Stimulated activated CD4-positive, alpha-beta T cell treated with anti-CD3 and anti-CD28 coated beads, Interleukin-4, amount 100 ng/mL, for 4 hours (primary cell): ENCODE measurements at regions not wholly inside any gene's neighbourhood (a gene's known extent, or its start where the extent isn't known, plus 50 kb on each side); places are given as distances from the start of the nearest gene placed in this dataset.
A peak's percentile ranks its signal among the peaks of the same experiment; 100 is the strongest.

ENCODE experiments used
- DNase-seq, 2 experiments: peaks; one replicate each; pipeline ENCODE4 v3.0.0-alpha.2; 2020

DNA sequence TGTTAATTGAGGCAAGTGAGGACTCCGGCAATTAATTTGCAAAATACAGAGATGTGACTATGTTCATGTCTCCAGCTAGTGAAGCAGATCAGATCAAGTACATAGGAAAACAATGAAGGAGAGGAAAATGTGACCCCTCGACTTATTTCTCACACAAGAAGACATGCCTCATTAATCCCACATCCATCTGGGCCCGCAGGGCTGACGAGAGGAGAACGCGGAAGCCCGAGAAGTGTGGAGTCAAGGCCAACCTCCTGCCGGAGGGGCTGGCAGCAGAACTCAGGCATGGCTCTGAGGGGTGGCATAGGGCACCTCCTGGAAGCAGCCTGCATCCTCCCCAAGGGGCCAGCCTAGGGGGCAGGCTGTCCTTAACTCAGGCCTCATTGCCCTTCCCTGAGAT, 54.4 kb downstream of the ZNF503 start:
- no peak for DNase-seq

DNA sequence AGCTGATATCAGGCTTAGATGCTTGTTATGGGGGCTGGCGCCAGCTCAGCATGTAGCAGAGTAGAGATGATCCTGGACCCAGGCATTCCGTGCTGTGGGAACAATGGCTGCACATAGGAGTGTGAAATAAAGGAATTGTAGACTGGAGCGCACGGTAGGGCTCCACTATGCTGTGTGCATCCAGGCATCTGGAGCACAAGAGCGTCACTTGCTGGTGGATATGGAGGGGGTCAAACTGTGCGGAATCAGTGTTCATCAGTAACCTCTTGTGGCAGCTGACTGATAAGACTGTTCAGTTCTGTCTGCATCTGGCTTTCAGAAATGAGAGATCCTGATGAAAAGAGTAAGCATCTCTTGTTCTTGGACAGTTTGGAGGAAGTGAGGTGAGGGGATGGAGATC, 55.8 kb downstream of the ZNF503 start:
- no peak for DNase-seq

DNA sequence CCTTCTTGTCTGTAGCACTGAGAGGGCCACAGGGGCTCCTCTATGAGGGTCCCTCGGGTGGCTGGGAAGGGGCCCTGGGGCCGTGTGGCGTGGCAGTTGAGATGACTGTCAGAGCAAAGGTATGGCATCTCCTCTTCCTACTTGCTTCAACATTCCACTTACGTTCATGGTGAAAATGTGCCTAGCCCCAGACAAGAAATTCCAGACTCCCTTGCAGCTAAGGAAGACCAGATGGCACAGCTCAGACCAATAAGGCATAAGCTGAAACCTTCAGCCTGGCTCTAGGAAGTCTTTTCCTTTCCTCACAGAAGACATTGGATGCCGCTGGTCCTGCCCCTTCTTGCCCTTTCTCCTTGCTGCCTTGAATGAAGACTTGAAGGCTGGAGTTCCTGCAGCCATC, 57.4 kb downstream of the ZNF503 start:
- DNase-seq: no peak

DNA sequence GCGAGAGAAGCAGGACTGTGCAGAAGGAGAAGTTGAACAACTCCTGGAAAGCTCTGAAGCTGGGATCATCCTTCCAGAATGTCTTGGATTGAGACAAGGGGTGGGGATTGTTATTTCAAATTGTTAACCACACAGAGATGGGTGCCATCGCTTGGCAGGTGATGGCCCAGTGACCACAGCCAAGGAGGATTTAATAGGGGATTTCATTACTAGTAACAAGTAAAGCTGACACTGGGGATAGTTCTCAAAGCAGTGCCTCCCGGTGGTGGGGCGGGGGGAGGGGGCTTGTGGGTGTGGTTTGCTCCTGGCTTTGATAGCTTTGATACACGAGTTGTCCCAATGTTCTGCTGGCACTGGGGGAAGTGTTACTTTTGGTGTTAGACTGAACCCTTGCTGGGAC, 59.2 kb downstream of the ZNF503 start:
- no peak for DNase-seq

- DNase-seq: no peak
These were observed 65.6 kb downstream of the ZNF503 start for GRCh38 chr10:75335983-75336382.

DNA sequence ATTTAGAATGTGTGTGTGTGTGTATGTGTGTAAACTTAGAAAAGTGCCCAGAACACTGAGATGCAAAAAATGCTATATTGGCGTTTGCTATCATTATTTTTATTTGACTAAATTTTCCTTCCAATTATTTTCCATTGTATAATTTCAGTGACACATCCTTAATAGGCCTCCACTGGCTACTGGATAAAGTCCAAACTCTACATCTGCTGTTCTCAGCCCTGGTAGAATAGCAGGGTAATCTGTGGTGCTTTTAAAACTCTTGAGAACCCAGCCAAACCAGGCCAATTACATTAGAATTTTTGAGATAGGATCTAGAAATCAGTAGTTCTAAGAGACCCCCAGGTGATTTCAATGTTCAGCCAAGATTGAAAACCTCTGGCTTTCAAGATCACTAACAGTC, 66.4 kb downstream of the ZNF503 start:
- no peak for DNase-seq

DNA sequence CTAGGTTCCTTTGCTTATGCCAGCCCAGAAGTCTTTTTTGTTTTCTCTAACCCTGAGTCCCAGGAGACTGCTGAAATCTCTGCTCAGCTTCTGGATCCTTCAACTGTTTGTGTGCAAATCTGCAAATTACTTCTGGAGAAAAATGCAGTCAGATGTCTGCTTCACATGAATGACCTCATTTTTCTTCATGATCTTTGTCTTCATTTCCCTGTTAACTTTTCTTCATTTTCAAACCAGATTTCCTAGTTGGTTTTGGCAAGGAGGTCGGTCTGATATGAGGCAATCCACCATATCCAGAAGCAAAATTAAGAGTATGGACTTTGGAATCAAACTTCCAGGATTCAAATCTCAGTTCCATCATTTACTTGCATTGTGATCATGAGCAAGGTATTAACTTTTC, 66.8 kb downstream of the ZNF503 start:
- no peak for DNase-seq

DNA sequence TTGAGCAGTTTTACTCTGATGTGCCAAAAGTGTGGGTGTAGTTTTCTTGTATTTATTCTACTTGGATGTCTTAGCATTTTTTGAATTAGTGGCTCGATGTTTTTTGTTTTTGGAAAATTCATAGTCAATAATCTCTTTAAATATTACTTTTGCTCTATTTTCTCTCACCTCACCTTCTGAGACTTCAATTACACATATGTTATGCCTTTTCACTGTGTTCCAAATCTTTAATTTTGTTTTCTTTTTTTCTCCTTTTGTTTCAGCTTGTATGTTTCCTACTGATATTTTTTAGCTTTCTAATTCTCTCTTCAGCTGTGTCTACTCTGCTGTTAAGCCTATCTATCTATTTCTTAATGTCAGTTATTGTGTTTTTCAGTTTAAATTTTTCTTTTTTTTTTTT, 69.5 kb downstream of the ZNF503 start:
- DNase-seq: no peak

- no peak for DNase-seq
These were observed 70.5 kb downstream of the ZNF503 start for GRCh38 chr10:75331081-75331480.

- DNase-seq: no peak
These were observed 72.3 kb downstream of the ZNF503 start for GRCh38 chr10:75329190-75329745.

GRCh38 chr10:75326306-75326705, 75.3 kb downstream of the ZNF503 start:
- no peak for DNase-seq

GRCh38 chr10:75319274-75319673, 82.3 kb downstream of the ZNF503 start:
- no peak for DNase-seq

DNA sequence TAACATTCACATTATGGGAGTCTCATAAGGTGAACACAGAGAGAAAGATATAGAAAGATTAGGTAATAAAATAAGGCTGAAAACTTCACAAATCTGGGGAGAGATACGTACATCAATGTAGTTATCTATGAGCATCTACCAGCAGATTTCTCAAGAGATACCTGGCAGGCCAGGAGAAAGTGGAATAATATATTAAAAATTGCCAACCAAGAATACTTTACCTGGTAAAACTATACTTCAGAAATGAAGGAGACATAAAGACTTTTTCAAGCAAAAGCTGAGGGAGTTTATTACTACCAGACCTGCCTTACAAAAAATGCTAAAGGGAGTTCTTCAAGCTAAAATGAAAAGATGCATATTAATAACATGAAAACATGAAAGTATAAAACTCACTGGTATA, 78.8 kb upstream of the COMTD1 start:
- DNase-seq: no peak

DNA sequence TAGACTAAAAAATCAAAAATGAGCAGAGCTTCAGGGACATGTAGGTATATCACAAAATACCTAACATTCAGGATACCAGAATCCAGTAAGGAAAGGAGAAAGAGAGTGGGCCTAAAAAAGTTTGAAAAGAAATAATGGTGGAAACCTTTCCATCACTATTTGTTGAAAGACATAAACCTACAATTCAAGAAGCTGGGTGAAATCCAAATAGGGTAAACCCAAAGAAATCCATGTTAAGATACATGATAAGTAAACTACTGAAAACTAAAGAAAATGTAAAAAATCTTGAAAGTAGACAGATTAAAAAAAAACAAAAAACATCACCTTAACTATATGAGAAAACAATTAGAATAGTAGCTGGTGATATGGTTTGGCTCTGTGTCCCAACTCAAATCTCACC, 76.7 kb upstream of the COMTD1 start:
- no peak for DNase-seq

- no peak for DNase-seq
These were observed 69.9 kb upstream of the COMTD1 start for GRCh38 chr10:75305675-75306074.

DNA sequence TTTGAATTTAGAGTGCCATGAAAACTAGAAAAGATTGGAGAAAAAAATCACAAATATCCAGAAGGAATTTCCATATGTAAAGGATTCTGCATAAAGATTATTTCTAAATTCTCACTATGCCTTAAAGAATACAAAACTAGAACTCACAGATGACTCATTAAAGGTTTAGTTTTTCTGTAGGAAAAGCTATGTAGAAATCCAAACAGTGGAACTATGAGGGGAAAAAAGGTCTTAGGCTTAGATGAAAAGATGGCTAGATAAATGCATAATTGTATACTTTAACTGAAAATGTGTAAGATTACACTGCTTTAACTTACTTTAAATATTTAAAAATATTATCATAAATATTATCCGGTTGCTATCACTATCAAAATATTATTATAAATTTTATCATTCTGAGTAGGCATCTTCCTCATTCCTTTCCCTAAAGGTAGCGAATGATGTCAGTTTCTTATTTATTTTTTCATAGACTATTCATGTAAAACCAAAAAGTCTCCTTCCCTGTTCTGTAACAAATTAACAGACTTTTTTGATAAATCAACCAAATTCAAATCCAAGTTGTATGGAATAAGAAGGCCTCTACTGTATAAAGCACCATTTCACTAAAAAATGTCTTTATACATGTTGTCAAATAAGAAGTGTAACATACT, 69.1 kb upstream of the COMTD1 start:
- no peak for DNase-seq

DNA sequence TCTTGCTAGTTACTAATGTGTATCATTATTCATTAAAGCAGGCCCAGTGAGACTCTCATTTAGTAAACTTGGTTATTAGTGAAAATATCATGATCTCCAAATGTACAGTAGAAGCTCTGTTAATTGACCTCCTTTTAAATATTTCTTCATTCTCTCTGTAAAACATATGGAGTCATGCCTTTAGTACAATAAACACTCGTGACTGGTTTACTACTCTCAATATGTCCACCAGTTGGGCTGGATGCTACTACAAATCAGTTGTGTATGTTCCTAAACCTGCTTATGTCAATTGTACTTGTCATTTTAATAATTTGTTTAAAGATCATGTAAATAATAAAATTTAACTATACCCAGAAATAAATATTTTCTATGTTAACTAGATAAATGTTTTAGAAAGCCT, 68.6 kb upstream of the COMTD1 start:
- no peak for DNase-seq

GRCh38 chr10:75303045-75303777, 67.5 kb upstream of the COMTD1 start:
- no peak for DNase-seq

DNA sequence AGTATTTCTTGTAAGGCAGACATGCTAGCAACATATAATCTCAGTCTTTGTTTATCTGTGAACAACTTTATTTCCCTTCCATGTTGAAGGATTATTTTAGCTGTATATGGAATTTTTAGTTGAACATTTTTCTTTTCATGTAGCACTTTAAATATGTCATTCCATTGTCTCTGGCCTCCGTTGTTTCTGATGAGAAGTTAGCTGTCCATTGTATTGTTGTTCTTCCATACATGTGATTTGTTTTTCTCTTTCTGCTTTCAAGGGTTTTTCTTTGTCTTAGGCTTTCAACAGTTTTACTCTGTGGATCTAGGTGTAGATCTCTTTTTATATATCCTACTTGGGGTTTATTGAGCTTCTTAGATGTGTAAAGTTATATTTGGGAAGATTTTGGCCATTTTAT, 66.3 kb upstream of the COMTD1 start:
- no peak for DNase-seq

DNA sequence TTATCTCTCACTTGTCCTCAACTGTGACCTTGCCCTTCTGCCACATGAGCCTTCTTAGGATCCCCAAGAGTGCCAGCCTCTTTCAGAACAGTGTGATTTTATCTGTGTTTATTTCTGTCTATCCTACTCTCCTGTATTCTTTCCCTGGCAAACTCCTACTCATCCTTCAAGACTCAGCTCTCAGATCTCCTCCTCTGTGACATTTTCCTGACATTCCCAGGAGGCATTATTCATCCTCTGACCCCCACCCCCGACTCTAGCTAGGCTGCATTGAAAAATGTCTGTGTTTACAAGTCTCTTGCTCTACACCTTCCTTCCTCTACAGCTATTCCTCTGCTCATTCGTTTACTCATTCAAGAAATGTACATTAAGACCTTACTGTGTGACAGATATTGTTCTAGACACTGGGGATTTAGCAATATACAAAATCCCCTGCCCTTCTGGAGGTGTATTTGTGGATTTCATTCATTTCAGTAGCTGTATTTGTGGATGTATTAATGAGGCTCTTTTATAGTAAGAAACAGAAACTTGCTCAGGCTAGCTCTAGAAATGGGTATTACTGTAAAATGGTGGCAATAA, 61.4 kb upstream of the COMTD1 start:
- DNase-seq: no peak

- no peak for DNase-seq
These were observed 60.2 kb upstream of the COMTD1 start for GRCh38 chr10:75295868-75296441.

DNA sequence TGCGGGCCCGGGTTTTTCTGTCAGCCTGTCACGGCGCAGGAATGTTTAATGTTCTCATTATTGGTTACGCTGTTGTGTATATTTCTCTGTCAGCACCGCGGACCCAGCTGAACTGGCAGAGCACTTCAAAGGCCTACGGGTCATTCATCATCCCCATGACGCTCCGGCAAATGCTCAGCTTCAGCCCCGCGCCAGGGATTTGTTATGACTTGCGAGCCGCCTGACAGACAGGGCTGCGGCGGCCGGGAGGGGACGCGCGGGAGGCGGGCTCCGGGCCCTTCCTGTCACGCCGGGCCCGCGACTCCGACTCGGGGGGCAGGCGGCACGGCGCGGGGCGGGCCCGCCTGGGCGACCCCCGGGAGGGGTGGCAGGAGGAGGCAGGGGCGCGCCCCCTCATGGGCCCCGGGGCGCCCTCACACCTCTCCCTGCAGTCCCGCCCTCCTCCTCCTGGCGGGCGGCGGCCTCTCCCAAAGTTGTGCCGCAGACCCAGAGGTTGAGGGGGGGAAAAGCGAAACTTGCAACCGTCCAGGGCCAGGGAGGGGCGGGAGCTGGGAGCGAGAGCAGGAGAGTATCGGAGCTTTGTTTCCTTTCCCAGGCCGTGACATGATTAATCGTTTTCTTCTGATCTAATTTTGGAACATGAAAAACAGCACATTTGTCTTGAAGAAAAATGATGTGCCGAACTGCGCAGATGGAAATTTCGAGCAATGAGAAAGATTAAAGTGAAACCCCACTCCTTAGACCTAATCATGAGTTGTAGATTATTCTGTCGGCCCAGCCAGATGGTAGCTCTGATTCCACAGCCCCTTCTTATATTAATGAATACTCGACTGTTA, 59.3 kb upstream of the COMTD1 start:
- DNase-seq: peak; percentile 54 to 63

- no peak for DNase-seq
These were observed 58.7 kb upstream of the COMTD1 start for GRCh38 chr10:75294518-75294865.
